ENCODE measurements at regions not wholly inside any gene's neighbourhood (a gene's known extent, or its start where the extent isn't known, plus 50 kb on each side); places are given as distances from the start of the nearest gene placed in this dataset.

DNA sequence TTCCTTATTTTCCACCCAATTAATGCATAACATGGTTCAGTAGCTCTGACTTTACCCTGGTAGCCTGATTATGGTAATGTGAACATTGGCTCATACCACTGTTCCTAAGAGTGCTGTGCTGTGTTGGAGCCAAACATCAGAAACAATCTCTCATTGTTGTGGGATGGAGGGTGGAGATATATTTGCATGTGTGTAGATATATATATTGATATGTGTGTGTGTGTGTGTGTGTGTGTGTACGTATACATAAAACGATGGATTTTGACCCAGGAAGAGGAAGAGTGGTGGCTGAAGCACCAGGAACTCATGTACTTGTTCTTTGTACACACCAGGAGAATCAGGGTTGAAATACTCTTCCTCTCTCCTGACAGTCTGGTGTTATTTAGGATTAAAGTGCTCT lies 247.7 kb downstream of the IL15 start:
- TF ChIP-seq GATA3 (IDR thresholded peaks at IDR 0.05; ENCODE audit: low read depth, low read length): no peak
- no peak for TF ChIP-seq GATA2 (IDR thresholded peaks at IDR 0.05; ENCODE audit: low read depth, low read length)

All from SH-SY5Y (cell line).